ENCODE measurements at regions not wholly inside any gene's neighbourhood (a gene's known extent, or its start where the extent isn't known, plus 50 kb on each side); places are given as distances from the start of the nearest gene placed in this dataset.

GRCh38 chr5:12655675-12656074 lies 751.4 kb upstream of the CTNND2 start:
- no peaks in the 10 kb centered on the region for H3K4me1 ChIP-seq
- WGBS, 2 donors: 62 to 79% methylated on average over 3 of the region's 3 CpGs
- intact Hi-C loops (cut with DNase I): no loop called here

GRCh38 chr5:12652201-12652600 lies 748.0 kb upstream of the CTNND2 start:
- Histone ChIP-seq H3K36me3 (no peaks in the 10 kb centered on the region), H3K27me3 (no peaks in the 10 kb centered on the region), H3K4me1 (no peaks in the 10 kb centered on the region), H3K4me3 (no peak overlapping the region), H3K27ac (no peak overlapping the region), H3K9me3 (no peaks in the 10 kb centered on the region)
- 88 to 93% methylated on average over 4 of the region's 4 CpGs for WGBS, 2 donors
- DNase-seq: no peak
- intact Hi-C loops (cut with DNase I): no loop called here
- TF ChIP-seq, protein P1, sequence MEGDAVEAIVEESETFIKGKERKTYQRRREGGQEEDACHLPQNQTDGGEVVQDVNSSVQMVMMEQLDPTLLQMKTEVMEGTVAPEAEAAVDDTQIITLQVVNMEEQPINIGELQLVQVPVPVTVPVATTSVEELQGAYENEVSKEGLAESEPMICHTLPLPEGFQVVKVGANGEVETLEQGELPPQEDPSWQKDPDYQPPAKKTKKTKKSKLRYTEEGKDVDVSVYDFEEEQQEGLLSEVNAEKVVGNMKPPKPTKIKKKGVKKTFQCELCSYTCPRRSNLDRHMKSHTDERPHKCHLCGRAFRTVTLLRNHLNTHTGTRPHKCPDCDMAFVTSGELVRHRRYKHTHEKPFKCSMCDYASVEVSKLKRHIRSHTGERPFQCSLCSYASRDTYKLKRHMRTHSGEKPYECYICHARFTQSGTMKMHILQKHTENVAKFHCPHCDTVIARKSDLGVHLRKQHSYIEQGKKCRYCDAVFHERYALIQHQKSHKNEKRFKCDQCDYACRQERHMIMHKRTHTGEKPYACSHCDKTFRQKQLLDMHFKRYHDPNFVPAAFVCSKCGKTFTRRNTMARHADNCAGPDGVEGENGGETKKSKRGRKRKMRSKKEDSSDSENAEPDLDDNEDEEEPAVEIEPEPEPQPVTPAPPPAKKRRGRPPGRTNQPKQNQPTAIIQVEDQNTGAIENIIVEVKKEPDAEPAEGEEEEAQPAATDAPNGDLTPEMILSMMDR (IDR thresholded peaks at IDR 0.05): no peak
- TF ChIP-seq POLR2A (IDR thresholded peaks at IDR 0.05): no peak
- no peak for TF ChIP-seq EP300 (IDR thresholded peaks at IDR 0.05)
- no peak for TF ChIP-seq POLR2AphosphoS5 (IDR thresholded peaks at IDR 0.05)

More at GRCh38 chr5:12655675-12656074, 751.4 kb upstream of the CTNND2 start:
- no peak overlapping the region for H3K4me3 ChIP-seq
- no peak for DNase-seq
- H3K36me3 ChIP-seq: no peaks in the 10 kb centered on the region
- TF ChIP-seq EP300 (IDR thresholded peaks at IDR 0.05): no peak
- TF ChIP-seq POLR2A (IDR thresholded peaks at IDR 0.05): no peak
- no peaks in the 10 kb centered on the region for H3K27me3 ChIP-seq
- H3K9me3 ChIP-seq: peaks cover 0 to 2% (median 0%) of the 10 kb centered on the region in 4 donors
- H3K27ac ChIP-seq: no peak overlapping the region

- Histone ChIP-seq H3K36me3 (no peaks in the 10 kb centered on the region), H3K9me3 (no peaks in the 10 kb centered on the region), H3K27me3 (no peaks in the 10 kb centered on the region), H3K4me3 (no peak overlapping the region), H3K27ac (no peak overlapping the region), H3K4me1 (no peaks in the 10 kb centered on the region)
- WGBS, 2 donors: 31 to 74% methylated on average over 1 of the region's 1 CpG
- TF ChIP-seq POLR2A (IDR thresholded peaks at IDR 0.05) (no peak), POLR2AphosphoS5 (IDR thresholded peaks at IDR 0.05) (no peak), EP300 (IDR thresholded peaks at IDR 0.05) (no peak)
- TF ChIP-seq, protein P1 (IDR thresholded peaks at IDR 0.05): no peak
- no peak for DNase-seq
- intact Hi-C loops (cut with DNase I): no loop called here
Observed at GRCh38 chr5:12648558-12648957, 744.3 kb upstream of the CTNND2 start.

GRCh38 chr5:12647613-12648012 lies 743.4 kb upstream of the CTNND2 start:
- no peak for TF ChIP-seq EP300 (IDR thresholded peaks at IDR 0.05)
- no peak for TF ChIP-seq POLR2AphosphoS5 (IDR thresholded peaks at IDR 0.05)
- no peak for TF ChIP-seq POLR2A (IDR thresholded peaks at IDR 0.05)
- TF ChIP-seq, protein P1 (IDR thresholded peaks at IDR 0.05): no peak
- H3K4me1 ChIP-seq: no peaks in the 10 kb centered on the region
- WGBS, 2 donors: 84 to 90% methylated on average over 4 of the region's 4 CpGs
- no peak overlapping the region for H3K27ac ChIP-seq
- H3K4me3 ChIP-seq: no peak overlapping the region
- intact Hi-C loops (cut with DNase I): no loop called here
- H3K9me3 ChIP-seq: no peaks in the 10 kb centered on the region
- DNase-seq: no peak
- no peaks in the 10 kb centered on the region for H3K36me3 ChIP-seq
- H3K27me3 ChIP-seq: no peaks in the 10 kb centered on the region

- intact Hi-C loops (cut with DNase I): no loop called here
- no peak overlapping the region for H3K4me3 ChIP-seq
Observed at GRCh38 chr5:12645582-12645981, 741.3 kb upstream of the CTNND2 start.

More at GRCh38 chr5:12645582-12645981, 741.3 kb upstream of the CTNND2 start:
- Histone ChIP-seq H3K36me3 (no peaks in the 10 kb centered on the region), H3K9me3 (no peaks in the 10 kb centered on the region), H3K4me1 (no peaks in the 10 kb centered on the region), H3K27me3 (no peaks in the 10 kb centered on the region), H3K27ac (no peak overlapping the region)
- DNase-seq: no peak
- TF ChIP-seq EP300 (IDR thresholded peaks at IDR 0.05) (no peak), POLR2A (IDR thresholded peaks at IDR 0.05) (no peak), POLR2AphosphoS5 (IDR thresholded peaks at IDR 0.05) (no peak)
- TF ChIP-seq, protein P1 (IDR thresholded peaks at IDR 0.05): no peak

Data from sigmoid colon (tissue), 6 donors.